ENCODE measurements at regions not wholly inside any gene's neighbourhood (a gene's known extent, or its start where the extent isn't known, plus 50 kb on each side); places are given as distances from the start of the nearest gene placed in this dataset.

GRCh38 chr5:36407396-36407795 lies 105.7 kb upstream of the RANBP3L start:
- no peak for TF ChIP-seq CTCF (conservative IDR thresholded peaks at IDR 0.05 in 1 of 2, IDR thresholded peaks at IDR 0.05 in 1 of 2; ENCODE audit: extremely low read depth in 1 of 2, insufficient read depth in 1 of 2, low read depth in 1 of 2, low read length in 2 of 2)
- TF ChIP-seq EZH2 (IDR thresholded peaks at IDR 0.05; ENCODE audit: borderline replicate concordance, low read length) = no peak

Data from mammary epithelial cell (primary cell).